NCI-H128 (cell line): ENCODE measurements at regions not wholly inside any gene's neighbourhood (a gene's known extent, or its start where the extent isn't known, plus 50 kb on each side); places are given as distances from the start of the nearest gene placed in this dataset.

Experiments
- DNase-seq: peaks from one replicate; lab custom pipeline; 2025; ENCODE audit not compliant: unreplicated experiment; lab: John Stamatoyannopoulos, UW

DNA sequence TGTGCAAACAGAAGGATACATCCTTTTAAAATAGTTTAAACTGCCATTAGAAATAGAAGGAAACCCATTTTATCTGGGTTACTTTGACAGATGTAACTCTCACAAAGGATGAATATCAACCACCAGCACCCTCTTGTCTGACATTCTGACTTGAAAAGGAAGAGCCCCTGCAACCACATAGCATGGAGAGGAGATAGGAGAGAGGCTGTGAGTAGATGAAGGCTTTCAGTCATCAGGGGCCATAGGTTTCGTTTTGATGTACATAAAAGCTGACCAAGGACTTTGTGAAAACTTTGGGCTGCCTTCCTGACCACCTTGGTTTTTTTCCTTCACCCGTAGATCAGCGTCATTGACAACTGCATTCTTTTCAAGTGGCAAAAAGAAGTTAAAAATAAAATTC, 211.6 kb upstream of the PRPS1L1 start:
- DNase-seq, result no peak

GRCh38 chr7:18241543-18242231, 214.0 kb upstream of the PRPS1L1 start:
- no peak for DNase-seq

DNA sequence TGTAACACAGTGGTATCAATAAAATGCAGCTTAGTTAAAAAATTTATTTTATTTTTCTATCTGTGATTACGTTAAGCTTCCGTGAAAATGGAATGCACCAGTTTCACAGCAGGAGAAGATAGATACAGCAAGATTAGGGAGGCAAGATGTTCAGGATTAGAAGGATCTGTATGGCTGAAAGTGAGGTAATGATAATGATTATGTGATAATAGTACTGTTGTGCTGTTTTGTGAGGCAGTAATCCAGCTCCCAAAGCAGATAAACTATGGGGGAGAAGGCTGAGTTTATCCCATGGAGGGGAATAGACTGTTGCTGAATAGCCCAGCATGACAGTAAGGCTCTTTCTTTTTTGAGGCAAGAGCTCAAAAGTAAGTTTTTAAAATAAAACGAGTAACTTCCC, 216.1 kb upstream of the PRPS1L1 start:
- DNase-seq, result no peak

GRCh38 chr7:18250133-18250532, 222.5 kb upstream of the PRPS1L1 start:
- DNase-seq, result no peak

DNA sequence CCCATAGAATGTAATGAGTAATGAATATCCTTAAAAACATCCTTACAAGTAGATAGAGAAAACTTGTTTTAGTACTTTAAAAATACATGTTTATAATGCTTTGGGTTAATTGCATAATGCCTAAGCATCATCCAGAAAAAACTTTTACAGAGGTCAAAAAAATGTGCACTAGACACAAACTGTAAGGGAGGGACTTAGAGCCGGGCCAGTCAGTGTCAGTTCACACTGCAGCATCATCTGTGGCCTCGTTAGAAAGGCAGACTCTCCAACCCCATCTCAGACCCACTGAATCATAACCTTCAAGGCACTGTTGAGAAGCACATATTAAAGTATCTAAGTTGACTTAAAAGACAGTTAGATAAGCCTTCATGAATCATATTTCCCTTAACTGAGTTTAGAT, 230.1 kb upstream of the PRPS1L1 start:
- no peak for DNase-seq

- DNase-seq, result no peak
These were observed 233.5 kb upstream of the HDAC9 start for GRCh38 chr7:18262058-18262457.

GRCh38 chr7:18265611-18266281, 229.8 kb upstream of the HDAC9 start:
- no peak for DNase-seq

DNA sequence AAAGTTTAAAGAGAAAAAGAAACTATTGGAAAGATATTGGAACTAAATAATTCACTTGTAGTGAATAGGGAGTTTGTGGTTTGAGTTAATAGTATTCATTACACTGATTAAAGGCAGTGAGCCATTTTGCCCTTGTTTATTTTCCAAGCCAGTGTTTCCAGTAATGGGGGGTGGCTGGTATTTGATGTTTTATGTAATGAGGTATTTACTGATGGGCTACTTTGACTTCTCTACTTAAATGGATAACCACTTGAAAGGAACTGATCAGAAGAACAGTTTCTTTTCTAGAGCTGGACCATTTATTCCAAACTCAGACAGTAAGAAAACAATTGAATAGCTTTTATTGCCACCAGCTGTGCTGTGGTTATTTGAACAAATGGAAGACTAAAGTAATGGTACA, 227.0 kb upstream of the HDAC9 start:
- DNase-seq, result no peak

- no peak for DNase-seq
These were observed 219.2 kb upstream of the HDAC9 start for GRCh38 chr7:18276380-18276779.

- no peak for DNase-seq
These were observed 217.2 kb upstream of the HDAC9 start for GRCh38 chr7:18278316-18278715.

GRCh38 chr7:18283045-18283444, 212.5 kb upstream of the HDAC9 start:
- no peak for DNase-seq

- no peak for DNase-seq
These were observed 208.1 kb upstream of the HDAC9 start for GRCh38 chr7:18287482-18287881.

- DNase-seq, result no peak
These were observed 207.1 kb upstream of the HDAC9 start for GRCh38 chr7:18288322-18289037.

DNA sequence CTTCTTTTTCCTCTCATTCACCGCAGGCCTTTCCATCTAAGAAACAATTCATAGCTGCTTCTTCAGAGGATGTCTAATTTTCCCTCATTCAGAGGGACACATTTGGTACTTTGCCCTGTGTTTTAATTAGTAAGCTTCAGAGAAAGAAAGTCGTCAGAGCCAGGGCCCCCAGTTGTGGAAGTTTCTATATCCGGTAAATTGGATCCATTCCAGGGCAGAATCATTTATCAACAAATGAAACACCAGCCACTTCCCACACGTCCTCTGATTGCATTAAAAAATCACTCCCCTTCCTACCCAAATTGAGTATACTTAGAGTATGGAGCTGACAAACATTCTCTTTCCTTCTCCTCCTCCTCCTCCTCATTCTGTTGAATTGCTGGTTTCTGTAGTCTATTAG, 205.8 kb upstream of the HDAC9 start:
- no peak for DNase-seq

DNA sequence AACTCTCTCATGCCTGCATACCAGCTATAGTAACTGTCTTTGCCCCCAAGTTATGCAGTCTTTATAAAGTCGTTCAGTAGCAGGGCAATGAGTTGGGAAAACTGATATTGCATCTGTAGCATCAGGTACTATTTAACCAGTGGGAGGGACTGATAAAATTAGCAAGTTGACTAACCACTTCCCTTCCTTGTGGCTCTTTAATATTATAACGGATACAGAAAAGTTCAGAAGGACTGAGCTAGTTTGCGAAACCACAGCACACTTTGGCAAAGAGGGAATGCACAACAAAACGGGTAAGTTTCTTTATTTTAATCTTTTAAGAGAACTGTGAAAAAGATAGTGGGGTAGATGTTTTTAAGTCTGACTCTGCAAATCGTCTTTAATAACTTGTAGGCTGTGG, 205.3 kb upstream of the HDAC9 start:
- DNase-seq, result no peak

GRCh38 chr7:18290865-18291264, 204.7 kb upstream of the HDAC9 start:
- DNase-seq, result no peak

DNA sequence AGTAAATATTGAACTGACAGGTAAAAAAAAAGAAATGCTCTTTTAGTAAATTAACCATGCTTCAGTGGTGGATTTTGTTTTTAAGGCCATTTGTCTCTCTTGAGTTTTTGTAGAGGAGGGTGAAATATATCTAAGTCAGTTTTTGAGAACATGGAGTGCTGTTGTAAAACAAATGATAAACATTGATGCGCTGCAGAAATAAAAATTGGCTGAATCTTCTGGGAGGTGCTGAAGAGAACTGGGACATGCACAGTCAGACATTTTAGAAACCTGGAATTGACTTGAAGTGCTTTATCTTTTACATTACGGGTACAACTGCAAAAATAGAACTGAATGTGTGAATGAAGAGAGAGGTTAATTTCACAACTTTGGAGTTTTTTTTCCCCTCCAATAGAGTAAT, 203.0 kb upstream of the HDAC9 start:
- DNase-seq, result no peak

DNA sequence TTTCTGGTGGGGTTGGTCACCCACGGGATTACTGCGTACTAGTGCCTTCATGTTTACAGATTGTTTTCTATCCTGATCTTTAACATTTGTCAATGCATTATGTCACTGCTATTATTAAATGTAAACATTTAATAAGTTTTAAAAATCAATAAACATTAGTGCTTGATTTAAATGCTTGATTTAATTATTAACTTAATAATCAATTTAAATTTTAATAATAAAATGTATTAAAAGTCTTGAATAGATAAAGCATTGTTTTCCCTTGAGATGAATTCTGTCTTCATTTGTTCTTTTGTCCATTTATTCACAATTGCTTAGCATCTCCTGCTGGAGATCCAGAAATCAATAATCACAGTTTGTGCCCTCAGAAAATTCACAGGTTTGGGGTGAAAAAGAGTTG, 201.8 kb upstream of the HDAC9 start:
- no peak for DNase-seq

GRCh38 chr7:18294411-18294810, 201.1 kb upstream of the HDAC9 start:
- DNase-seq, result no peak

- DNase-seq, result no peak
These were observed 199.6 kb upstream of the HDAC9 start for GRCh38 chr7:18295781-18296423.

DNA sequence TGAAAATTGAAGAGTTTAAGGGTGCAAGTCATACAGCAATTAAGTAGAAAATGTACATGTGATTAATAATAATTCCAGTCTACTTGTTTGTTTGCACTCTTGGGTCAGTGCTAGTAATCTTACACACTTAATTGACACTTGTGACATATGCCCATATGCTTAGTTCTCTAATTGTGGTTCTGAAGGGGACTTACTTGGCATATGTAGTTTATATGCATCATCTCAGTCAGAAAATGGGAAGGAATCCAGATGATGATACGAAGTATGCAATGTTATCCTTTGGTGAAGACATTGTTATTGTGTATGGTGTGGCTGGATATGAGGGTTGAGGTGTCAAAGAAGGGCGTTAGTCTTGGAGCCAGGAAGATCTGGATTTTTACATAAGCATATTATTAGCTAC, 193.5 kb upstream of the HDAC9 start:
- DNase-seq, result no peak

DNA sequence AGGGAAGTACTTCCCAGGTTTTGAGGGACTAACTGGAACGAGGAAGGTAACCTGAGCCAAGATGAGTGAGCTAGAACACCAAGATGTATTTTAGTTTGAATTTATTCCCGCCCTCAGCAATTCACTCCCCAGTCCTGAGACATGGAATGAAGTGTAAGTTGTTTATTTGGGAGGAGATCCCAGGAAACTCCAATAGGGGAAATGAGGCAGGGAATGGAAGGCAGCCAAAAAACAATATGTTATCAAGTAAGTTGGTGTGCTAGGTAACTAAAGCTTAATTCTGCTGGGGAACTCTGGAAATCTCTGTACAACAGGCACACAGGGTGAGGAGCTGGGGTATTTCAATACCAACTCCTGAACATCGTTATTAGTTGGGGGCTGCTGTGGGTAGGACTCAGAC, 189.7 kb upstream of the HDAC9 start:
- DNase-seq, result no peak
